Stimulated activated CD8-positive, alpha-beta memory T cell treated with anti-CD3 and anti-CD28 coated beads, Interleukin-2, amount 100 ng/mL, for 48 hours (primary cell): ENCODE measurements at regions not wholly inside any gene's neighbourhood (a gene's known extent, or its start where the extent isn't known, plus 50 kb on each side); places are given as distances from the start of the nearest gene placed in this dataset.

Experiments
- DNase-seq, 2 donors: peaks; one replicate each; pipeline ENCODE4 v3.0.0-alpha.2; 2020; ENCODE audit warnings: low read depth in 2 of 2

- no peak for DNase-seq
Measured at GRCh38 chr21:35938446-35938845, 121.9 kb downstream of the SETD4 start.

GRCh38 chr21:35933466-35933865 lies 126.9 kb downstream of the SETD4 start:
- DNase-seq: no peak

GRCh38 chr21:35932232-35932911 lies 128.0 kb downstream of the SETD4 start:
- DNase-seq: no peak

- no peak for DNase-seq
Measured at GRCh38 chr21:35929901-35930300, 130.4 kb downstream of the SETD4 start.

DNA sequence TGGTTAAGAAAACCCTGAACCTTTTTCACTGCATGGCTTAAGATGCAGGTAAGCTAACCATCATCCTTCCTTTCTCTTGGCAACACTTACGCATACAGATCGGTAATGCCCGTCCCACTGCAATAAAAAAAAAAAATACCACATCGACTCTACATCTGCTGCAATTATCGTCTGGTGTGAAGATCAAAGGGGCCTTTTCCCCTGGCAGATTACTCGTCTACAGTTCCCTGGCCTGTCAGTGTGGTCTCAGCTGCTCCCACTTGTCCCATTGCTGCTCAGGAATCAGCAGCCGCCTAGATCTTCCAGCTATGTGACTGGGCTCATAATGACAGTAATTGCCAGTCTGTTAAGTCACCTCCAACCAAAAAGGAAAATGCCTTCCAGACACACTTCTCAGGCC lies 133.1 kb downstream of the SETD4 start:
- DNase-seq: no peak

DNA sequence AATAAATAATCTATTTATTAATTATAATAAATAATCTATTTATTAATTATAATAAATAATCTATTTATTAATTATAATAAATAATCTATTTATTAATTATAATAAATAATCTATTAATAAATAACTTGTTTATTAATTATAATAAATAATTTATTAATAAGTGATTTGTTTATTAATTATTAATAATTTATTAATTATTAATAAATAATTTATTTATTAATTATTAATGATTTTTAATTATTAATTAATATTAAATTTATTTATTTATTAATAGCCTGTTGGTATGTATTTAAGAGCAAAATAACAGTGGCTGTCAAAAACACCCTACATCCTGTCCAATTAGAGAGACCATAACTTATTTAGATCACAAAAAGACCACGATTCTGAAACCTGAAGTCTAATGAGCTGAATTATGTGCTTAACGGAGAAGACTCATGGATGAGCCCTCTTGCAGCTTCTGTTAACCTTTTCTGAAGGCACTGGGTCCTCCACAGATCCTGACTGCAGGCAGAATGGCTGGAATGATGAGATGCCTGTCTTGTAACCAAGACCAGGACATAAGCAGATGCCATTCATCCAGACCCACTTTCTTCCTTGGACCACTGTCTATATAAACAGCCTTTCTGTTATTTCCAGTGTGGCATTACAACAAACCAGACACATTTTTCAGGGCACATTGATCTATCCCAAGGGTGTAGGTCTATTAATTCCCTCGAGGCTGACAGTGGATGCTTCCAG lies 134.2 kb downstream of the SETD4 start:
- DNase-seq: no peak

GRCh38 chr21:35925497-35925896 lies 134.8 kb downstream of the SETD4 start:
- DNase-seq: no peak

DNA sequence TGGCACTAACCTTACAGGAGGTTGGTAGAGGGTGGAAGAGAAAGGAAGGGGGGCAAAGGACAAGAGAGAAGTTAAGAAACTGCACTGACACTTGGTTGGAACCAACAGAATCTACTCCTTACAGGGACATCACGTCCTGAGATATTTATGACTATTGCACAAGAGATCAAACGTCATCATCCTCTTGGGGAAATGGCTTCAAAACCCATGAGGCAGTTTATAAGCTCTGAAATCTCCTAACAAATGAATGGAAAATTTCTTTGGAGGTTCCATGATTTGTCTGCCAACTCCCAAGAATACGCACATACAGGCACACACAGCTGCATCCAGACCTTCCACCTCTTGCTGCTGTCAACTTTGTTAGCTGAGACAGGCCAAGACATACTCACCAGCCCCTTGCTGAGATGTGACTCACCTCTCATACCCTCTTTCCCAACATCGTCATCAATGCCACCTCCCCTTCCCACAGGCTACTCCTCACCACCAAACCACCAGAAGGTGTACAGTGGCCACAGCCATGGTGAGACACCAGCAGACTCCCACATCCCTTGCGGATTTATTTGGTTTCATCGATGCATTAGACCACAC lies 135.5 kb downstream of the SETD4 start:
- DNase-seq: no peak

- no peak for DNase-seq
Measured at GRCh38 chr21:35923971-35924370, 136.4 kb downstream of the SETD4 start.

DNA sequence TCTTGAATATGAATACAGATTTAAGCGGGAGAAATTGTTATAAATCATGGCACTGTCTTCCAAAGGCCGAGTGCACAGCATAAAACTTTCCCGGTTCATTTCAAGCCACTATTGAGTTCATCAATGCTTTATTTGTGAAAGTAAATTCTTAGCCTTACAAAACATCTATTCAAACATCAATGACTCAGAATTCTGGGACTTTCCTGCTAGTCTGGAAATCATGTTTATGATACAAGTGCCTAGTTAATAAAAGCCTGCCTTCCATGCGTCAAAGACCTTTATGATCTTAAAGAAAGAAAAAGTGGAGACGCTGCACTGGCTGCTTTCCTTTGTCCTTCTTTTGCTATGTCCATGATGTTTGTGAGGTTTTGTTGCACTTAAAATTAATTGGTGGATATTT lies 137.7 kb downstream of the SETD4 start:
- DNase-seq: no peak

GRCh38 chr21:35921471-35921870 lies 138.9 kb downstream of the SETD4 start:
- DNase-seq: no peak

DNA sequence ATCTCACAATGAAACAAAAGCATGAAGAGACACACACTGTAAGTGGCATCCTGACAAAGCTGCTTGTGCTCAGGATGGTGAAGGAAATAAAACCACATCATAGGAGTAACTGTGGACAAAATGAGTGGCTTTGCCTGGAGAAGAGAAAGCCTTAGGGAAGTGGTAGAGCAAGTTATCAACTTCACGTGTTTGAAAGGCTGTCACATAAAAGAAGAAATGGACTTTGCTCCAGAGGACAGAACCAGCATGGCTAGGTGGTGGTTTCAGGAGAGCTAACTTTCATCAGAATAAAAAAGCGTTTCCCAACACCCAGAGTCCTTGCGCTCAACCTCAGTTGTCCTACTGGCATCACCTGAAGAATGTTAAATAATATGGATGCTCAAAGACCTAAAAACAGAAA lies 139.9 kb downstream of the SETD4 start:
- DNase-seq: no peak

GRCh38 chr21:35915030-35915429 lies 145.3 kb downstream of the SETD4 start:
- DNase-seq: no peak

DNA sequence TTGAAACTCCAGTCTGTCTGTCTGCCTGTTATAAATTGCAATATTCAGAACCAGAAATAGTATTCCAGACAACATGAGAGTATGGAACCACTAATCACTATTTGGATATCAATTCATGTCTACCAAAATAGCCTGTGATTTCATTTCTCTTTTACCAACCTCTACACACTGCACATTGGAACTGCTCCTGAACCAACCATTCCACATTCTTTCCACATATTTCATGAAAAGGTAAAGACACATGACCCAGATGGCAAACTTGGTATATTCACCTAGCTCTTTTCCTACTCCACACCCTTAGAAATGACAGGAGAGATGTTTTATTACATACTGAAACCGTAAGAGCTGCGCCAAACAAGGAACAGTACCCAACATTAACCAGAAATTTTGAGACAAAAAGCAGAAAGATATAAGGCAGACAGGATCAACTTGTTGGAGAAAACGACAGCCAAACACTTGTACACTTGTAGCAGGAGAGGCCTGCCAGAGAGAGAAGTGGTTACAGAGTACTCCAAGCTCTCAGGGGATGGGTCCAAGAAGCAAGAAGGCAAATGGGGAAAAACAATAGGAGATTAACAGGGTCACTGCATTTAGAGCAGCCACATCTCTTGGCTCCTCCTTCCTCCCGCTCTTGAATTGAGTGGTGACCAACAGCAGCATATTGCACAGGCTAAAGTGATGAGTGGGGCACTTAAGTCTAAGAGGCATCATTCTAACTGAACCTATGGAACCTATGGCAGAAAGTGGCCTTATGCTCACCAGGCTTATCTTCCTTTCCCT lies 148.7 kb downstream of the SETD4 start:
- DNase-seq: no peak

- no peak for DNase-seq
Measured at GRCh38 chr21:35909456-35910223, 150.7 kb downstream of the SETD4 start.

DNA sequence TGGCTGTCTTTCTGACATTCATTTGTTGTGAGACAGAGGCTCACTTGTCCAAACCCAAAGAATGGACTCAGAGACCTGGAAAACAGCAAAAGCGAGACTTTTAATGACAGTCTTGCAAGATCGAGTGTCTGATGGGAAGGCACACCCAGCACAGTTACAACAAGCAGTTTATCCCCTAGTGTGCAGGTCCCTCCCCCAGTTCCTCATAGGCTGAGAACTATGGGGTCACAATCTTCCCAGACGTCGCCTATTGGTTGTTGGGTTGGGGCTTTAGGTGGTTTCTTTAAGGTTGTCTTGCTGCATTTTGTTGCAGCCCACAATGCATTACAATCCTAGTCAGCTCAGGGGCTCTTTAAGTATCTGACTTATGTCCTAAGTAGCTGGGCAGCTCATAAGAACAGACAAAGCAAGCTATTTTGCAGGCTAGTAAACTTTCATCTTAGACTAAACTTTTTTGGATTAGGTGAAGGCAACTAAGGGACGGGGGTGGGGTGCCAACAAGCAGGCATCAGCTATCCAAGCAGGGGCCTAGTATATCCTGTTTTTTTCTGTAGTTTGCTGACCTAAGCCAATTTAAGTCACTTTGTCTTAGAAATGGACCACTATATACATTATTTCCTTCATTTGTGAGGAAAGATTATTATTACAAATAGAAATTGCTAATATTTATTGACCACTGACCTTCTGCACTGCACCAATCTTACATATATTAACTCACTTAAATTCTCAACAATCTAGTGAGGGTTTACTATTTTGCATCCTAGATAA lies 151.8 kb downstream of the SETD4 start:
- DNase-seq: no peak

DNA sequence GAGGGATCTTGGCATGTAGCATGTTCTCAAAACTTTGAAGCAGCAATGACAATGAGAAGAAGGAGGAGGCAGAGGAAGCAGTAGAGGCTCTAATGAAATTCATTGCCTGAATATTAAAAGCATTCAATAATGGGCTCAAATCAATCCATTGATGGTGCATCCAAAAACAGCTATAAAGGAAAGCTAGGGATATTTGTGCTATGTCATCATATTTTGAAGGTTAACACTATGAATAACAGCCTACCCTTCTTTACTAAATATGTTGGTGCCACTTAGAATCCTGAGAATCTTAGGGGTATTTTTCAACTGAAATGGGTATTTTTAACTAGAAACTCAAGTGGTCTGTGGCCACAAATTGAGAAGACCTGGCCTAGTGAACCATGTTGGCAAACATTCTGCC lies 153.7 kb downstream of the SETD4 start:
- no peak for DNase-seq

GRCh38 chr21:35905963-35906345 lies 154.4 kb downstream of the SETD4 start:
- no peak for DNase-seq

DNA sequence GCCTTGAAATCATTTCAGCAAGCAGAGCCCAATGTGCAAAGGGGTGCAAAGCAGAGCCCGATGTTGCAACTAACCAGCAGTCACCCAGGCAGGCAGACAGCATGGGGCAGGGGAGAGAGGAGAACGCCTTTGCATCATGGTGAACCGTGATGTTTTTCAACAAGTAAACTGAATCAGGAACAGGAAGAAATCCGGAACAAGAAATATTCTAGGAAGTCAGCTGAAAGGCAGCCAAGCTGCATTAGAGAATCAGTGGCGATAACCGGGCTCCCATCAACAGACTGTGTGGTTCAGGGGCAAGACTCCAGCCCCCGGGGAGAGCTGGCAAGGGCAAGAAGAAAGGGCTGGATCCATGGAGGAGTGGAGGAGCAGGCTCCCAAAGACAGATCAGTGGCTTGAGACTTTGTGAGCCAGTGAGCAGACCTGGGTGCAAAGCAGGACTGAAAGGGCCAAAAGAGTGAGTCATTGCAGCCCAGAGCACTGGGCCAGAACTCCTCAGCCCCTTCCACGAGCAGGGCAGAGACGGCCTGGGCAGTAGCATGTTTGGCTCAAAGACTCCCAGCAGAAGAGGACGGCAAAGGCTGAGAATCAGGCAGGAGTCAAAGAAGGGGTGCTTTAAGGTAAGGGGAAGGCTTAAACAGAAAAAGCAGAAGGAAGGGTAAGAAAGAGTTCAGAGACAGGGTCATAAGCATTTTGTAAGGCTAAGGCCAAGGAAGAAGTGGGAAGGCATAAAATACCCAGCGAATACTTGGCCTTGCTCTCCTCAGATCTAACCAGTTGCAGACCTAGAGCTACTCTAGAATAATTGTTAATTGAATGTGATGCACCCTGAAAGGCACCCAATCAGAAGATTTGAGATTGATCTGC lies 155.0 kb downstream of the SETD4 start:
- DNase-seq: no peak

- no peak for DNase-seq
Measured at GRCh38 chr21:35900539-35900938, 159.8 kb downstream of the SETD4 start.
